Central memory CD4-positive, alpha-beta T cell (primary cell): ENCODE measurements at regions not wholly inside any gene's neighbourhood (a gene's known extent, or its start where the extent isn't known, plus 50 kb on each side); places are given as distances from the start of the nearest gene placed in this dataset.
"Not testable (repeated sequence)": the region's sequence is repeated elsewhere in the genome, so short reads cannot be mapped to it uniquely, and the experiment has no call there.

Experiments
- DNase-seq: peaks from one replicate; pipeline ENCODE4 v3.0.0; 2022

DNA sequence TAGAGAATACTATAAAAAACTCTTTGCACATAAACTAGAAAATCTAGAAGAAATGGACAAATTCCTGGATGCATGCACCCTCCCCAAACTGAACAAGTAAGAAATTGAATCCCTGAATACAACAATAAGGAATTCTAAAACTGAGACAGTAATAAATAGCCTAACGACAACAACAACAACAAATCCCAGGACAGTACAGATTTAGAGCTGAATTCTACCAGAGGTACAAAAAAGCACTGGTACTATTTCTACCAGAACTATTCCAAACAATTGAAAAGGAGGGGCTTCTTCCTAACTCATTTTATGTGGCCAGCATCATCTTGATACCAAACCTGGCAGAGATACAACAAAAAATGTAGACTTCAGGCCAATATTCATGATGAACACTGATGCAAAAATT, 394.4 kb upstream of the RORB start:
- DNase-seq: no peak

- DNase-seq: no peak
These were observed 389.4 kb upstream of the RORB start for GRCh38 chr9:74107692-74108091.

GRCh38 chr9:74115976-74116375, 381.2 kb upstream of the RORB start:
- no peak for DNase-seq

GRCh38 chr9:74117151-74117550, 380.0 kb upstream of the RORB start:
- DNase-seq: no peak

DNA sequence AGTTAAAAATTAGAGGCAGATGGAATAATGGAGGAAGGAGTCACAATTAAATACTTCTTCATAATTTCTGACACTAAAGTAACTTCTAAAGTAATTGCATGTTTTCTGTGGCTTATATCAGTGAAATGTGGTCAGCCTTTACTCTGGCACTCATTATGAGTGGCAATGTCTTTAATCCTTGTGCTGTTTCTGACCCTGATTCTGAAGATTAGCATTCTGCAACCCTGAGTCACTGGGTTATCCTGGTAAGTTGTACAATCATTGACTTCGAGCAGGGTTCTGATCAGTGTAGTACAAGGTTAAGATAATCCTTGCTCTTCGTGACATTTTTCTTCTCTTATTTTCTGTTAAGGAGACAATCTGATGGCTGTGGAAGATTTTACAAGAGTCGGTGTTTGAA, 379.4 kb upstream of the RORB start:
- no peak for DNase-seq

- DNase-seq: no peak
These were observed 377.1 kb upstream of the RORB start for GRCh38 chr9:74120061-74120460.

- no peak for DNase-seq
These were observed 376.7 kb upstream of the RORB start for GRCh38 chr9:74120470-74120869.

DNA sequence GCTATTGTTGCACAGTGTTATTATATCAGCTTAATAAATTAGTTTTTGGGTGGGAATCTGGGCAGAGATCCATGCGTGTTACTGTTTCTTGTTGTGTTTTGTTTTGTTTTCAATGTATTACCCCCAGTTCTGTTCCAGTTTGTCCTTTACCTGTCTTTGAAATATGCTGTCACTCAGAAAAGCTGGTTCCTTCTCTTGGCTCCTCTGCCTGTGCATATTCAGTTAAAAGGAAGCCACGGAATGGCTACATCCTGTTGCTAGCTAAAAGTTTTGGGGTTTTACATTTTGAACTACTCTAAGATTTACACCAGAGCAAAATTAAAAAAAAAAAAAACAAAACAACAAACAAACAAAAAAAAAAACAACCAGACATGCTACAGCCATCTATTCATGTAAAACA, 374.9 kb upstream of the RORB start:
- no peak for DNase-seq

DNA sequence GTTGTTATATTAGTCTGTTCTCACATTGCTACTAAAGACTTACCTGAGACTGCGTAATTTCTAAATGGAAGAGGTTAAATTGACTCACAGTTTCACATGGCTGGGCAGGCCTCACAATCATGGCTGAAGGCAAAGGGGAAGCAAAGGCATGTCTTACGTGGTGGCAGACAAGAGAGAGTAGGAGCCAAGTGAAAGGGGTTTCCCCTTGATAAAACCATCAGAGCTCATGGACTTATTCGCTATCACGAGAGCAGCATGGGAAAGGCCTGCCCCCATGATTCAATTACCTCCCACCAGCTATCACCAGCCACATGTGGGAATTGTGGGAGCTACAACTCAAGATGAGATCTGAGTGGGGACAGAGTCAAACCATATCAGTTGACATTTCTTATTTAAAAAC, 374.5 kb upstream of the RORB start:
- DNase-seq: no peak

- DNase-seq: no peak
These were observed 371.2 kb upstream of the RORB start for GRCh38 chr9:74125941-74126340.

GRCh38 chr9:74132986-74133385, 364.1 kb upstream of the RORB start:
- no peak for DNase-seq

DNA sequence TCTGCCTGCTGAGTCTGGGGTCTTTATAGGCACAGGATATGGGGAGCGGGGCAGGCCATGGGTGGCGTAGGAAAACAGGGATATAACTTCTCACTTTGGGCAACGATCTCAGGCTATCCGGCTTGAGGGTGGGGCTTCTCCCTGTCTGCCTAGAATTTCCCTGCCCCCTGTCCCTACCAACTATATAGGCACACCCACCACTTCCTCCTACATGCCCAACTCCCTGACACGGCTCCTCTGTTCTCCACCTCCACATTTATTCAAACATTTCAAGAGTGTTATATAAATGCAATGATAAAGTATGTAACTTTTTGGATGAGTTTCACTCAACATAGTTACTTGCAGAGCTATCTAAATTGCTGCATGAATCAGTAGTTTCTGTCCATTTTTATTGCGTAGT, 363.2 kb upstream of the RORB start:
- DNase-seq: no peak

DNA sequence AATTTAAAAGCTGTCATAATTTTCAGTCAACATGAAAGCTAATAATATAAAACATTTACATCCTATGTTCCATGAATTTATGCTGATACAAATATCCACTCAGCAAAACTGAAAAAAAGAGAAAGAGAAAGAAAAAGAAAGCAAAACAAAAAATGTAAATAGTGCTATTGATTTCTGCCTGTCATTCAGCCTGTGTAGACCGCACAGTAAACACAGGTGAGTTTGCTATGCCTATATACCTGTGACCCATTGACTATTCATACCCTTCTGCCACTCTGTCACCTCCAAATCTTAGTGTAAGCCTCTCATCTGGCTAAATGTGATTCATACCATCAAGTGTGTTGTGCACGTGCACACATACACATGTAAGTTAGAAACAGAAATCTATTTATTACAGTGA, 359.0 kb upstream of the RORB start:
- no peak for DNase-seq

DNA sequence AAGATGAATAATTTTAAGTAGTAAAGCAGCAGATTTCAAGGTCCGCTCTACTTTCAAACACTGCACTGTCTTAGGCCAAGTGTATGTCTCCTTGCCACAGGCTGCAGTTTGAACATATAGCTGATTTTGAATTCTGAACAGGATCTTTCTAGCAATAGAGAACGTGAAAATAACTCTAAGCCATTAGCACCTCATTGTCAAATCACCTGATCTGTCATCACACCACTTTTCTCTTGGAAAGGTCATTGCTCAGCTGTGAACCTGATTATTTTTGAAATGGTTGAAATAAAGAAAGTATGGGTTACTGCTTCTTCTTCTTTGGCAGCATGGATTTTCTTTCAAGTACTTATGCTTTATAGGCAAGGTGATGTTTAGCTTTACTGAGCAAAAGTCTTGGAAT, 357.0 kb upstream of the RORB start:
- no peak for DNase-seq

GRCh38 chr9:74147906-74148305, 349.2 kb upstream of the RORB start:
- DNase-seq: no peak

DNA sequence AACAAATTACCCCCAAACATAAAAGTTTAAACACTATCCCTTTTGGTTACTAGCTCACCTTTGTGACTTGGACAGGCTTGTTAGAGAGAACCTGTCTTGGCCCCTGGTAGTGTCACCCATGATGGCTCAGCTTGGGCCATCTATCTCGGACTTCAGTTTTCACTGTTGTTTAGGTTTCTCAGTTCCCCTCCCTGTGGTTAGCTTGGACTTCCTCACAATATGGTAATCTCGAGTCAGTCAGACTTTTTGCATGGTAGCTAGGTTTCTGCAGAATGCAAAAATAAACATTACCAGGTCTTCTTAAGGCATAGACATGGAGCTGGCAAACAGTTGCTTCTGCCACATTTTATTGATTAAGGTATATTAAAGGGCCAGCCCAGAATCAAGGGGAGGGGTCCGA, 324.3 kb upstream of the RORB start:
- no peak for DNase-seq

- DNase-seq: no peak
These were observed 323.9 kb upstream of the RORB start for GRCh38 chr9:74173284-74173683.

DNA sequence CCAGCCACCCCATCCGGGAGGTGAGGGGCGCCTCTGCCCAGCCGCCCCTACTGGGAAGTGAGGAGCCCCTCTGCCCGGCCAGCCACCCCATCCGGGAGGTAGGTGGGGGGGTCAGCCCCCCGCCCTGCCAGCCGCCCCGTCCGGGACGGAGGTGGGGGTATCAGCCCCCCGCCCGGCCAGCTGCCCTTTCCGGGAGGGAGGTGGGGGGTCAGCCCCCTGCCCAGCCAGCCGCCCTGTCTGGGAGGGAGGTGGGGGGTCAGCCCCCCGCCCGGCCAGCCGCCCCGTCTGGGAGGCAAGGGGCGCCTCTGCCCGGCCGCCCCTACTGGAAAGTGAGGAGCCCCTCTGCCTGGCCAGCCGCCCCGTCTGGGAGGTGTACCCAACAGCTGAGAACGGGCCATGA, 299.4 kb upstream of the RORB start:
- not testable (repeated sequence) for DNase-seq

DNA sequence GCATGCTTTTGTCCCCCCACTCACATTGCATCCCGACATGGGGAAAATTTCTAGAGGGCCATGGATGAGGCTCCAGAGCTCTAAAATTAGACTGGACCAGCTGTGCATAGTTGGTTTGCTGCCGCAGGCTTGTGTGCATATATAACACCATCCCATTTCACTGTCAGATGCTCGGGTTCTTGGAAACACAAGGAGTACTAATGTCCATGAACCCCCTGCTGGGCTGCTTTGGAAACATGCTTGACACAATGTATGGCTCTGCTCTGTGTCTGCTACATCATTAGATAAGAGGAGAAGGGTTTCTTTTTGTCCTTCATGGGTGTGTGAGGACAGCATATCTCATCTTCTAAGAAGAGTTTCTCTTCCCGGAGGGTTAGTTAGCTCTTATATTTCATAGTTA, 292.1 kb upstream of the RORB start:
- DNase-seq: no peak

DNA sequence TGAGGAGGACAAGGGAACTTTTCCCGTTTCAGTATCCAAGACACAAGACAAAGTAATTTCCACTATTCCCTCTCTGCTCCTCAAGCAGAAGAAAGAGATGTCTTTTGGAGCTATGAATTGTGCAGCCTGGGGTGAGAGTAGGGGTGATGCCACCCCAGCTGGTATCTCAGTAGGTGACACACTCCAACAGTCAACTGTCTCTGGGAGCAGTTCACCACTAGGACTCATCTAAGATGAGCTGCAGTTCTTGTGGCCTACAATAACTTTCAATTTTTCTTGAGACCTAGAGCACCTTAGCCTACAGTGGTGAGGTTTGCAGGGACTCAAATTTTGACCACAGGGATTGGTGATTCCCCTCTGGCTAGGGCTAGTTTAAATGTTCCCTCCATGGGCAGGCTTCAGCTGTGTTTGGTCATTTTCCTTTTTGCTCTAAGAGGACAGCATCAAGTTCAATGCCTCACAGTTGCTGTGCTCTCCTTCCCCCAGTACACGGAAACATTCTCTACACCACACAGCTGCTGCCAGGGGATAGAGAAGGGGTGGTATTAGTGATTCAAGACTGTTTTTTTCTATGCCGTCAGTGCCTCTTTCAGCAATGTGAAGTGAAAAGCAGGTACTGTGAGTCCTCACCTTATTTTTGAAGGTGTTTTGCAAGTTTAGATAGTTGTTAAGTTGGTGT, 278.6 kb upstream of the RORB start:
- no peak for DNase-seq

GRCh38 chr9:74220327-74220726, 276.8 kb upstream of the RORB start:
- no peak for DNase-seq

GRCh38 chr9:74236857-74237256, 260.3 kb upstream of the RORB start:
- no peak for DNase-seq

DNA sequence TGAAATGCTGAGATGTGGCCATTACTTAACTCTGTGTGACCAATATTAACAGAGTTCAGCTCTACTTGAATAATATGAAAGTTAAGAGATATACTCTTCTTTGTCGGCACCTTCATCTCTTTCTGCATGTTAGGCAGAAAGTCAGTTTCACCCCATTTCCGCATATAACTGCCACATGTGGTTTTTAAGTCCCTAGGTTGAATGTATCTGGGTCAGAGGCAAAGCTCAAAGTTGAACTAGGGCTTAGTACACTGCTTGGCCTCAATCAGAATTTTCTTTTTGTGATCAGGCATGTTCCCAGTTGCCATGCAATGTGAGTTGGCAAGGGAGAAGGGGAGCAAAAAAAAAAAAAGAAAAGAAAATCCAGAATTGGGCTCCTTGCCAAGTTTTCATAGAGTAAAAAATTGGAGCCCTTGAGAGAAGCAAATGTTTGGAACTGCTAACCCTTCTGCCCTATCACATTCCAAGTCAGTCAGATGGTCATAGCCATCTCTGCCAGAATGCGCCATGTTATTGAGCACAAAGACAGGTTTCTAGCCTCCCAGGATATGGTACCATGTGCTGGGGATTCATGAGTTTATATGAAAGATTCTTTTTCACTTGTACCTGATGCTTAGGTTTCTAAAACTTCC, 251.2 kb upstream of the RORB start:
- peak; percentile 47 for DNase-seq

GRCh38 chr9:74255489-74255984, 241.6 kb upstream of the RORB start:
- no peak for DNase-seq
